ENCODE measurements at regions not wholly inside any gene's neighbourhood (a gene's known extent, or its start where the extent isn't known, plus 50 kb on each side); places are given as distances from the start of the nearest gene placed in this dataset.

GRCh38 chrX:10971176-10971575 lies 140.0 kb upstream of the HCCS start:
- no peaks in the 10 kb centered on the region for H3K9me3 ChIP-seq (ENCODE audit: control insufficient read depth, insufficient read depth, low read length)
- in situ Hi-C loops (cut with MboI; ENCODE audit: low sequenced_read_pairs) (no loop called here), intact Hi-C loops (cut with micrococcal nuclease) (no loop called here), dilution Hi-C loops (cut with HindIII; ENCODE audit: low sequenced_read_pairs, unreplicated experiment) (no loop called here)
- no CpG with 5 or more reads among the region's 1 CpG for WGBS, 2 experiments (ENCODE audit: extremely low coverage in 2 of 2, insufficient read length in 1 of 2)
- H3K27me3 ChIP-seq (ENCODE audit: control insufficient read depth, insufficient read depth, low read length), result no peaks in the 10 kb centered on the region
- no peak overlapping the region for H4K8ac ChIP-seq (ENCODE audit: low read depth in 2 of 2, low read length in 2 of 2)
- no peak overlapping the region for H4K91ac ChIP-seq (ENCODE audit: insufficient read depth, low read depth, low read length)
- H4K20me1 ChIP-seq (ENCODE audit: insufficient read depth, low read length), result no peaks in the 10 kb centered on the region
- H3K4me1 ChIP-seq (ENCODE audit: control insufficient read depth, insufficient read depth, low read length), result peaks cover 2% of the 10 kb centered on the region; the same call in 1 of the 2 replicates
- H2BK120ac ChIP-seq (ENCODE audit: low read depth, low read length), result no peak overlapping the region
- H3K4me2 ChIP-seq (ENCODE audit: low read depth, low read length), result no peak overlapping the region
- no peak for DNase-seq
- no peak overlapping the region for H3K4me3 ChIP-seq (ENCODE audit: insufficient read depth, low read depth, low read length)
- H2AFZ ChIP-seq (replicated peaks; ENCODE audit: low read length, poor library complexity), result no peak overlapping the region
- CTCF ChIA-PET, result no interaction called here
- no peak overlapping the region for H2BK5ac ChIP-seq (ENCODE audit: low read depth, low read length, poor library complexity, severe bottlenecking)
- no peaks in the 10 kb centered on the region for H3K36me3 ChIP-seq (ENCODE audit: control insufficient read depth, insufficient read depth, low read length)
- POLR2A ChIA-PET (ENCODE audit: unreplicated experiment), result no interaction called here
- no peak overlapping the region for H3K14ac ChIP-seq (replicated peaks; ENCODE audit: low read depth, low read length)
- H3K56ac ChIP-seq (ENCODE audit: extremely low read depth, insufficient read depth, low read length), result no peak overlapping the region
- H3K9ac ChIP-seq (ENCODE audit: low read depth, low read length), result no peak overlapping the region
- H2AK9ac ChIP-seq (replicated peaks; ENCODE audit: low read depth, low read length, poor library complexity), result no peak overlapping the region
- no peak overlapping the region for H3K23ac ChIP-seq (ENCODE audit: low read depth, low read length)
- no peaks in the 10 kb centered on the region for H3K79me1 ChIP-seq (ENCODE audit: low read depth in 1 of 2, low read length in 2 of 2)
- H2AK5ac ChIP-seq (ENCODE audit: low read depth, low read length), result no peak overlapping the region
- no peak overlapping the region for H2BK15ac ChIP-seq (ENCODE audit: low read depth, low read length)
- H3K27ac ChIP-seq (ENCODE audit: insufficient read depth, low read length), result no peak overlapping the region; the same call in 1 of the 2 replicates
- no peak overlapping the region for H4K5ac ChIP-seq (ENCODE audit: low read depth, low read length)
- BruUV-seq (replicated peaks), result no TSS peak
- H2BK20ac ChIP-seq (ENCODE audit: low read depth, low read length), result no peak overlapping the region
- no peaks in the 10 kb centered on the region for H3K9me1 ChIP-seq (ENCODE audit: insufficient read depth, low read length)
- no peak for ATAC-seq (ENCODE audit: low read depth)
- no peak overlapping the region for H3K18ac ChIP-seq (ENCODE audit: low read depth, low read length)
- TF ChIP-seq NFE2L2 (IDR thresholded peaks at IDR 0.05; ENCODE audit: low read depth, low read length) (no peak), RFX5 (IDR thresholded peaks at IDR 0.05; ENCODE audit: low read depth, low read length) (no peak), RAD21 (IDR thresholded peaks at IDR 0.05; ENCODE audit: low read length) (no peak), MAZ (IDR thresholded peaks at IDR 0.05; ENCODE audit: borderline replicate concordance, low read depth, low read length) (no peak), USF2 (IDR thresholded peaks at IDR 0.05; ENCODE audit: low read depth, low read length) (no peak)
- TF ChIP-seq, protein P1, sequence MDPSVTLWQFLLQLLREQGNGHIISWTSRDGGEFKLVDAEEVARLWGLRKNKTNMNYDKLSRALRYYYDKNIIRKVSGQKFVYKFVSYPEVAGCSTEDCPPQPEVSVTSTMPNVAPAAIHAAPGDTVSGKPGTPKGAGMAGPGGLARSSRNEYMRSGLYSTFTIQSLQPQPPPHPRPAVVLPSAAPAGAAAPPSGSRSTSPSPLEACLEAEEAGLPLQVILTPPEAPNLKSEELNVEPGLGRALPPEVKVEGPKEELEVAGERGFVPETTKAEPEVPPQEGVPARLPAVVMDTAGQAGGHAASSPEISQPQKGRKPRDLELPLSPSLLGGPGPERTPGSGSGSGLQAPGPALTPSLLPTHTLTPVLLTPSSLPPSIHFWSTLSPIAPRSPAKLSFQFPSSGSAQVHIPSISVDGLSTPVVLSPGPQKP (IDR thresholded peaks at IDR 0.05; ENCODE audit: borderline replicate concordance, low read depth, low read length), result no peak
- TF ChIP-seq, protein P2, sequence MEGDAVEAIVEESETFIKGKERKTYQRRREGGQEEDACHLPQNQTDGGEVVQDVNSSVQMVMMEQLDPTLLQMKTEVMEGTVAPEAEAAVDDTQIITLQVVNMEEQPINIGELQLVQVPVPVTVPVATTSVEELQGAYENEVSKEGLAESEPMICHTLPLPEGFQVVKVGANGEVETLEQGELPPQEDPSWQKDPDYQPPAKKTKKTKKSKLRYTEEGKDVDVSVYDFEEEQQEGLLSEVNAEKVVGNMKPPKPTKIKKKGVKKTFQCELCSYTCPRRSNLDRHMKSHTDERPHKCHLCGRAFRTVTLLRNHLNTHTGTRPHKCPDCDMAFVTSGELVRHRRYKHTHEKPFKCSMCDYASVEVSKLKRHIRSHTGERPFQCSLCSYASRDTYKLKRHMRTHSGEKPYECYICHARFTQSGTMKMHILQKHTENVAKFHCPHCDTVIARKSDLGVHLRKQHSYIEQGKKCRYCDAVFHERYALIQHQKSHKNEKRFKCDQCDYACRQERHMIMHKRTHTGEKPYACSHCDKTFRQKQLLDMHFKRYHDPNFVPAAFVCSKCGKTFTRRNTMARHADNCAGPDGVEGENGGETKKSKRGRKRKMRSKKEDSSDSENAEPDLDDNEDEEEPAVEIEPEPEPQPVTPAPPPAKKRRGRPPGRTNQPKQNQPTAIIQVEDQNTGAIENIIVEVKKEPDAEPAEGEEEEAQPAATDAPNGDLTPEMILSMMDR (conservative IDR thresholded peaks at IDR 0.05; ENCODE audit: low read depth, low read length), result no peak
- no peak overlapping the region for H3K4ac ChIP-seq (ENCODE audit: low read depth, low read length)
